ENCODE measurements at regions not wholly inside any gene's neighbourhood (a gene's known extent, or its start where the extent isn't known, plus 50 kb on each side); places are given as distances from the start of the nearest gene placed in this dataset.

GRCh38 chr2:8102470-8102869, 579.4 kb upstream of the ID2 start:
- TF ChIP-seq EZH2 (IDR thresholded peaks at IDR 0.05; ENCODE audit: insufficient read depth, poor library complexity, severe bottlenecking) (no peak), EZH2phosphoT487 (IDR thresholded peaks at IDR 0.05; ENCODE audit: insufficient read depth, low read depth) (no peak)

Measured in GM23248 (cell line).